ENCODE measurements at regions not wholly inside any gene's neighbourhood (a gene's known extent, or its start where the extent isn't known, plus 50 kb on each side); places are given as distances from the start of the nearest gene placed in this dataset.

GRCh38 chr10:128301051-128301450, 174.8 kb upstream of the MKI67 start:
- CTCF ChIA-PET (ENCODE audit: low intra/inter-chr PET ratio, low total read pairs) = no interaction called here
- intact Hi-C loops (cut with micrococcal nuclease; ENCODE audit: unreplicated experiment) = no loop called here
- TF ChIP-seq, protein P1, sequence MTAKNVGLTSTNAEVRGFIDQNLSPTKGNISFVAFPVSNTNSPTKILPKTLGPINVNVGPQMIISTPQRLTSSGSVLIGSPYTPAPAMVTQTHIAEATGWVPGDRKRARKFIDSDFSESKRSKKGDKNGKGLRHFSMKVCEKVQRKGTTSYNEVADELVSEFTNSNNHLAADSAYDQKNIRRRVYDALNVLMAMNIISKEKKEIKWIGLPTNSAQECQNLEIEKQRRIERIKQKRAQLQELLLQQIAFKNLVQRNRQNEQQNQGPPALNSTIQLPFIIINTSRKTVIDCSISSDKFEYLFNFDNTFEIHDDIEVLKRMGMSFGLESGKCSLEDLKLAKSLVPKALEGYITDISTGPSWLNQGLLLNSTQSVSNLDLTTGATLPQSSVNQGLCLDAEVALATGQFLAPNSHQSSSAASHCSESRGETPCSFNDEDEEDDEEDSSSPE (CRISPR knock-in tag; IDR thresholded peaks at IDR 0.05) = no peak
- TF ChIP-seq FOXO4 (CRISPR knock-in tag; conservative IDR thresholded peaks at IDR 0.05) (no peak), TFDP1 (CRISPR knock-in tag; IDR thresholded peaks at IDR 0.05; ENCODE audit: borderline replicate concordance) (no peak), CHCHD3 (CRISPR knock-in tag; IDR thresholded peaks at IDR 0.05) (no peak), E2F2 (CRISPR knock-in tag; IDR thresholded peaks at IDR 0.05; ENCODE audit: borderline replicate concordance) (no peak), SOX5 (CRISPR knock-in tag; IDR thresholded peaks at IDR 0.05; ENCODE audit: borderline replicate concordance) (no peak), ZNF33A (CRISPR knock-in tag; IDR thresholded peaks at IDR 0.05; ENCODE audit: borderline replicate concordance) (no peak), PRMT3 (CRISPR knock-in tag; IDR thresholded peaks at IDR 0.05; ENCODE audit: borderline replicate concordance, low read depth) (no peak), ARNTL (CRISPR knock-in tag; IDR thresholded peaks at IDR 0.05) (no peak), ZNF775 (CRISPR knock-in tag; IDR thresholded peaks at IDR 0.05; ENCODE audit: borderline replicate concordance) (no peak), TBP (CRISPR knock-in tag; IDR thresholded peaks at IDR 0.05) (no peak), ZFP36 (IDR thresholded peaks at IDR 0.05; ENCODE audit: borderline replicate concordance, low read depth, low read length, partially characterized antibody) (no peak), JUN (CRISPR knock-in tag; IDR thresholded peaks at IDR 0.05) (no peak), GMEB1 (CRISPR knock-in tag; IDR thresholded peaks at IDR 0.05; ENCODE audit: borderline replicate concordance) (no peak), NR2F2 (IDR thresholded peaks at IDR 0.05; ENCODE audit: borderline replicate concordance, low read depth) (no peak), ATF7-NPFF (CRISPR knock-in tag; IDR thresholded peaks at IDR 0.05; ENCODE audit: low read depth) (no peak), ZC3H13 (CRISPR knock-in tag; IDR thresholded peaks at IDR 0.05) (no peak)
- TF ChIP-seq, protein P2, sequence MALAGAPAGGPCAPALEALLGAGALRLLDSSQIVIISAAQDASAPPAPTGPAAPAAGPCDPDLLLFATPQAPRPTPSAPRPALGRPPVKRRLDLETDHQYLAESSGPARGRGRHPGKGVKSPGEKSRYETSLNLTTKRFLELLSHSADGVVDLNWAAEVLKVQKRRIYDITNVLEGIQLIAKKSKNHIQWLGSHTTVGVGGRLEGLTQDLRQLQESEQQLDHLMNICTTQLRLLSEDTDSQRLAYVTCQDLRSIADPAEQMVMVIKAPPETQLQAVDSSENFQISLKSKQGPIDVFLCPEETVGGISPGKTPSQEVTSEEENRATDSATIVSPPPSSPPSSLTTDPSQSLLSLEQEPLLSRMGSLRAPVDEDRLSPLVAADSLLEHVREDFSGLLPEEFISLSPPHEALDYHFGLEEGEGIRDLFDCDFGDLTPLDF (CRISPR knock-in tag; IDR thresholded peaks at IDR 0.05) = no peak

More at GRCh38 chr10:128301051-128301450, 174.8 kb upstream of the MKI67 start:
- in situ Hi-C loops (cut with HindIII; ENCODE audit: extremely low pct_ligation_motif_present, low pct_unique_long_range_greater_than_20kb) = no loop called here
- Histone ChIP-seq H2AFZ (ENCODE audit: low read length) (no peak overlapping the region), H3K4me3 (replicated peaks in 1 of 3; ENCODE audit: insufficient read depth in 1 of 3, low read depth in 2 of 3, low read length in 3 of 3) (no peak overlapping the region), H3K27me3 (ENCODE audit: control insufficient read depth in 1 of 2, insufficient read depth in 2 of 2, low read length in 2 of 2) (peaks cover 3 to 9% of the 10 kb centered on the region in 2 experiments; a peak in 3 of 5 replicates), H4K20me1 (ENCODE audit: insufficient read depth, low read length) (no peaks in the 10 kb centered on the region), H3K9ac (ENCODE audit: insufficient read depth, low read depth, low read length) (no peak overlapping the region), H3K36me3 (replicated peaks in 1 of 2; ENCODE audit: control insufficient read depth in 1 of 2, insufficient read depth in 2 of 2, low read length in 2 of 2) (no peaks in the 10 kb centered on the region), H3K27ac (ENCODE audit: extremely low read length, insufficient read depth, low read length) (no peak overlapping the region), H3K4me1 (ENCODE audit: insufficient read depth, low read length) (no peaks in the 10 kb centered on the region), H3K4me2 (ENCODE audit: low read depth, low read length) (no peak overlapping the region), H3K9me3 (ENCODE audit: low read length) (no peaks in the 10 kb centered on the region), H3K79me2 (ENCODE audit: insufficient read depth, low read length) (no peaks in the 10 kb centered on the region)
- WGBS (ENCODE audit: low lambda C conversion rate) = 13% methylated on average over 4 of the region's 5 CpGs
- no peak for ATAC-seq
- no peak for FAIRE-seq
- no TSS peak for BruUV-seq (replicated peaks)
- no peak for DNase-seq (ENCODE audit: low spot score)
- POLR2A ChIA-PET = no interaction called here

Data from HepG2 (cell line).